GM12878 (cell line): ENCODE measurements at regions not wholly inside any gene's neighbourhood (a gene's known extent, or its start where the extent isn't known, plus 50 kb on each side); places are given as distances from the start of the nearest gene placed in this dataset.

Source experiments
- ATAC-seq: fragments of 200-7000 bp; cut with Tn5 transposase; 3 replicates; pipeline ENCODE4 v1.9.1; 2020; ENCODE audit warnings: mild to moderate bottlenecking, moderate library complexity
- BruUV-seq: library from RNA; stranded (reverse); fragments of 400-500 nt; replicated peaks from 2 replicates; lab custom pipeline; 2021; lab: Mats Ljungman, UMichigan
- CTCF ChIA-PET: fragments of 300-600 bp; sonication (Branson Sonifier 250); formaldehyde crosslinking; extraction: SDS; loops from one replicate; lab custom pipeline; 2021; ENCODE audit warnings: inconsistent platforms; lab: Yijun Ruan, JAX
- POLR2A ChIA-PET: fragments of 350-600 bp; formaldehyde crosslinking; extraction: SDS; loops from one replicate; lab custom pipeline; 2021; ENCODE audit warnings: inconsistent platforms; lab: Charles Lee
- RAD21 ChIA-PET: fragments of 300-600 bp; sonication (Branson Sonifier 250); formaldehyde crosslinking; loops from one replicate; lab custom pipeline; 2023; ENCODE audit warnings: antibody characterized with exemption; ENCODE audit not compliant: unreplicated experiment; lab: Charles Lee
- SMC1A ChIA-PET: fragments of 300-600 bp; sonication (Branson Sonifier 250); formaldehyde crosslinking; loops from one replicate; lab custom pipeline; 2023; ENCODE audit not compliant: unreplicated experiment, uncharacterized antibody; lab: Charles Lee
- DNase-seq: peaks from one replicate; pipeline ENCODE4 v3.0.0-alpha.2; 2011; ENCODE audit warnings: low read depth, low spot score
- FAIRE-seq: peaks from 3 replicates; lab custom pipeline; 2011; peaks lifted over from hg19 to GRCh38; lab: Jason Lieb, UNC
- H2AFZ ChIP-seq: 2 replicates; pipeline ENCODE4 v1.6.0; 2011; ENCODE audit warnings: low read depth, low read length, control low read depth; ENCODE audit not compliant: control insufficient read depth
- H3K27ac ChIP-seq: 2 replicates; pipeline ENCODE4 v1.5.1; 2011; ENCODE audit warnings: control low read depth; ENCODE audit not compliant: control insufficient read depth, insufficient read depth
- H3K27me3 ChIP-seq, 2 experiments: replicated peaks in 1 of 2; 2 replicates each; pipeline versions ENCODE4 v1.6.0 to v1.6.1; 2011; ENCODE audit warnings: low read length in 1 of 2; ENCODE audit not compliant: control insufficient read depth in 2 of 2, insufficient read depth in 2 of 2
- H3K36me3 ChIP-seq, 2 experiments: 2 replicates each; pipeline ENCODE4 v1.5.1; 2011; ENCODE audit warnings: low read length in 1 of 2; ENCODE audit not compliant: control insufficient read depth in 2 of 2, insufficient read depth in 2 of 2
- H3K4me1 ChIP-seq: 2 replicates; pipeline ENCODE4 v1.6.1; 2011; ENCODE audit warnings: mild to moderate bottlenecking, low read length, moderate library complexity, mixed read lengths; ENCODE audit not compliant: control insufficient read depth, insufficient read depth
- H3K4me2 ChIP-seq: 2 replicates; pipeline ENCODE4 v1.6.0; 2011; ENCODE audit warnings: control low read depth; ENCODE audit not compliant: control insufficient read depth, insufficient read depth
- H3K4me3 ChIP-seq: fragments of 200-600 bp; sonication (generic); 2 replicates; pipeline ENCODE4 v1.5.1; 2016
- H3K79me2 ChIP-seq: 2 replicates; pipeline ENCODE4 v1.6.0; 2011; ENCODE audit warnings: low read length; ENCODE audit not compliant: control insufficient read depth, insufficient read depth
- H3K9ac ChIP-seq: 2 replicates; pipeline ENCODE4 v1.8.0; 2011; ENCODE audit warnings: low read length, control low read depth, mixed read lengths; ENCODE audit not compliant: control insufficient read depth, insufficient read depth
- H3K9me3 ChIP-seq: replicated peaks from 3 replicates; pipeline ENCODE4 v1.5.1; 2011; ENCODE audit warnings: mild to moderate bottlenecking, low read length; ENCODE audit not compliant: control insufficient read depth, insufficient read depth
- H4K20me1 ChIP-seq: 2 replicates; pipeline ENCODE4 v1.6.0; 2011; ENCODE audit not compliant: control insufficient read depth, insufficient read depth
- BACH1 ChIP-seq: fragments of 450-650 bp; IDR thresholded peaks from 2 replicates; pipeline ENCODE4 v1.6.1; 2017; ENCODE audit warnings: mild to moderate bottlenecking, borderline replicate concordance
- CBX3 ChIP-seq: fragments of 200-600 bp; sonication (generic); IDR thresholded peaks from 2 replicates; pipeline ENCODE4 v1.6.1; 2016; ENCODE audit warnings: low read depth, borderline replicate concordance
- CEBPB ChIP-seq, 2 experiments: fragments of 150-350 bp in 1 of 2; IDR thresholded peaks; 2 replicates each; pipeline ENCODE4 v1.6.1; 2012 to 2014; ENCODE audit warnings: low read depth in 2 of 2, low read length in 2 of 2, borderline replicate concordance in 1 of 2, inconsistent platforms in 1 of 2
- HSF1 ChIP-seq: fragments of 150-350 bp; IDR thresholded peaks from 2 replicates; pipeline ENCODE4 v1.6.1; 2014; ENCODE audit warnings: mild to moderate bottlenecking, low read depth, low read length
- PML ChIP-seq: IDR thresholded peaks from 2 replicates; pipeline ENCODE4 v1.6.1; 2012; ENCODE audit warnings: low read length, inconsistent platforms
- POLR2AphosphoS5 ChIP-seq: IDR thresholded peaks from 2 replicates; pipeline ENCODE4 v1.6.1; 2011; ENCODE audit warnings: mild to moderate bottlenecking, low read length, inconsistent platforms
- RUNX3 ChIP-seq: IDR thresholded peaks from 2 replicates; pipeline ENCODE4 v1.6.1; 2012; ENCODE audit warnings: low read length, inconsistent platforms
- SIX5 ChIP-seq: IDR thresholded peaks from 2 replicates; pipeline ENCODE4 v1.6.1; 2011; ENCODE audit warnings: mild to moderate bottlenecking, low read depth, low read length, moderate library complexity; ENCODE audit not compliant: severe bottlenecking
- SKIL ChIP-seq: fragments of 450-650 bp; IDR thresholded peaks from 2 replicates; pipeline ENCODE4 v1.6.1; 2017; ENCODE audit warnings: mild to moderate bottlenecking, low read depth, inconsistent platforms; ENCODE audit not compliant: poor library complexity, severe bottlenecking
- SMARCA5 ChIP-seq: fragments of 450-650 bp; IDR thresholded peaks from 2 replicates; pipeline ENCODE4 v1.6.1; 2017; ENCODE audit warnings: mild to moderate bottlenecking
- SRF ChIP-seq, 2 experiments: IDR thresholded peaks; 2 replicates each; pipeline ENCODE4 v1.6.1; 2011; ENCODE audit warnings: low read depth in 2 of 2, low read length in 2 of 2, mild to moderate bottlenecking in 1 of 2, moderate library complexity in 1 of 2
- STAT1 ChIP-seq: fragments of 450-650 bp; conservative IDR thresholded peaks from 2 replicates; pipeline ENCODE4 v1.6.1; 2014; ENCODE audit warnings: antibody characterized with exemption, mild to moderate bottlenecking
- USF2 ChIP-seq: IDR thresholded peaks from 2 replicates; pipeline ENCODE4 v1.6.1; 2011; ENCODE audit warnings: low read depth, low read length, improper control_type of control experiment, borderline replicate concordance
- YBX1 ChIP-seq: fragments of 450-650 bp; IDR thresholded peaks from 2 replicates; pipeline ENCODE4 v1.6.1; 2016; ENCODE audit warnings: antibody characterized with exemption
- YY1 ChIP-seq: IDR thresholded peaks from 2 replicates; pipeline ENCODE4 v1.6.1; 2011; ENCODE audit warnings: low read depth, mild to moderate bottlenecking, low read length
- ZBTB4 ChIP-seq: fragments of 450-650 bp; formaldehyde crosslinking; IDR thresholded peaks from 2 replicates; pipeline ENCODE4 v1.4.0; 2022; ENCODE audit warnings: mild to moderate bottlenecking, moderate library complexity
- ZNF24 ChIP-seq: fragments of 450-650 bp; IDR thresholded peaks from 2 replicates; pipeline ENCODE4 v1.6.1; 2017; ENCODE audit warnings: antibody characterized with exemption, mild to moderate bottlenecking
- WGBS: methylation state at CpG from one replicate; pipeline ENCODE4 v1.1.6; 2016; ENCODE audit warnings: low lambda C conversion rate; ENCODE audit not compliant: insufficient replicate concordance, insufficient coverage; ENCODE audit errors: missing lambda C conversion rate; 5-methylcytosine and 5-hydroxymethylcytosine counted together
- in situ Hi-C: fragments of 300-500 bp; cut with MboI; formaldehyde crosslinking; loops from 9 replicates; pipeline ENCODE4 v1.14.3; 2018; ENCODE audit warnings: mixed read lengths
- intact Hi-C: fragments of 100-400 bp; cut with micrococcal nuclease; formaldehyde crosslinking; loops from one replicate; pipeline ENCODE4 v1.14.2; 2022; ENCODE audit not compliant: unreplicated experiment

GRCh38 chr22:27309697-27310096 is 491.9 kb downstream of the MN1 start (continued):
- TF ChIP-seq HSF1 (no peak), STAT1 (no peak), SKIL (no peak), BACH1 (no peak), SRF (IDR thresholded peaks at IDR 0.05; ENCODE audit: low read depth in 2 of 2, low read length in 2 of 2) (no peak)

GRCh38 chr22:27310966-27311697 is 490.4 kb downstream of the MN1 start:
- RAD21 ChIA-PET, result no interaction called here
- no TSS peak for BruUV-seq
- CTCF ChIA-PET, result no interaction called here
- no peak overlapping the region for H3K27ac ChIP-seq
- SMC1A ChIA-PET, result no interaction called here
- no peaks in the 10 kb centered on the region for H3K27me3 ChIP-seq
- no peaks in the 10 kb centered on the region for H3K36me3 ChIP-seq
- no peaks in the 10 kb centered on the region for H4K20me1 ChIP-seq
- ATAC-seq (no peak), DNase-seq (no peak), FAIRE-seq (no peak)
- no peaks in the 10 kb centered on the region for H3K79me2 ChIP-seq
- no peak overlapping the region for H3K4me2 ChIP-seq
- POLR2A ChIA-PET, result no interaction called here
- H3K4me1 ChIP-seq, result no peaks in the 10 kb centered on the region
- intact Hi-C loops, result no loop called here
- 52% methylated on average over 30 of the region's 30 CpGs for WGBS
- no peak overlapping the region for H3K4me3 ChIP-seq
- in situ Hi-C loops, result no loop called here
- H3K9me3 ChIP-seq, result no peaks in the 10 kb centered on the region; the same call in 2 of the 3 replicates
- H2AFZ ChIP-seq, result no peak overlapping the region
- H3K9ac ChIP-seq, result no peak overlapping the region
- TF ChIP-seq ZNF24 (no peak), YBX1 (no peak), YY1 (no peak), POLR2AphosphoS5 (no peak), USF2 (no peak), CBX3 (no peak), CEBPB (IDR thresholded peaks at IDR 0.05; ENCODE audit: borderline replicate concordance in 1 of 2, low read depth in 2 of 2, low read length in 2 of 2) (no peak), SMARCA5 (no peak), ZBTB4 (no peak), RUNX3 (no peak), SIX5 (no peak), PML (no peak)
